RPMI8226 (cell line): ENCODE measurements at regions not wholly inside any gene's neighbourhood (a gene's known extent, or its start where the extent isn't known, plus 50 kb on each side); places are given as distances from the start of the nearest gene placed in this dataset.
"Not testable (repeated sequence)": the region's sequence is repeated elsewhere in the genome, so short reads cannot be mapped to it uniquely, and the experiment has no call there.

ENCODE experiments used
- DNase-seq: peaks from one replicate; pipeline ENCODE4 v3.0.0-alpha.2; 2015

DNA sequence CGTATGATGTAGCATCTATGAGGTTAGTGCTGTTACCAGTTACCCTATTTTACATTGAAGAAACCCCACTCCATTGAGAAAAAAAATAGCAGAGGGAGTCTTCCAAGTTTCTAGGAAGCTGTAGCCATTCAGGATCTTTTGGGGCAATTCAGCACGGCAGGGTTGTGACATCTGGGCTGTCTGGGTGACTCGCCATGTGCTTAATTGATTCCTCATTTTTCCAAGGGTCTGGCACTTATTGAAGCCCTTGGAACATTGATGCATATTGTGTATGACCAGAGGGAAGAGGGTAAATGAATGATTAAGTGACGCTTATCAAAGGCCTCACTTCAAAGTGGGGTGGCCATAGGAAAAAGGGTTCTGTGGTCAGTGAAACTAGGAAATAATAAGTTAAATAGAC is 248.7 kb downstream of the ARHGAP12 start:
- no peak for DNase-seq

DNA sequence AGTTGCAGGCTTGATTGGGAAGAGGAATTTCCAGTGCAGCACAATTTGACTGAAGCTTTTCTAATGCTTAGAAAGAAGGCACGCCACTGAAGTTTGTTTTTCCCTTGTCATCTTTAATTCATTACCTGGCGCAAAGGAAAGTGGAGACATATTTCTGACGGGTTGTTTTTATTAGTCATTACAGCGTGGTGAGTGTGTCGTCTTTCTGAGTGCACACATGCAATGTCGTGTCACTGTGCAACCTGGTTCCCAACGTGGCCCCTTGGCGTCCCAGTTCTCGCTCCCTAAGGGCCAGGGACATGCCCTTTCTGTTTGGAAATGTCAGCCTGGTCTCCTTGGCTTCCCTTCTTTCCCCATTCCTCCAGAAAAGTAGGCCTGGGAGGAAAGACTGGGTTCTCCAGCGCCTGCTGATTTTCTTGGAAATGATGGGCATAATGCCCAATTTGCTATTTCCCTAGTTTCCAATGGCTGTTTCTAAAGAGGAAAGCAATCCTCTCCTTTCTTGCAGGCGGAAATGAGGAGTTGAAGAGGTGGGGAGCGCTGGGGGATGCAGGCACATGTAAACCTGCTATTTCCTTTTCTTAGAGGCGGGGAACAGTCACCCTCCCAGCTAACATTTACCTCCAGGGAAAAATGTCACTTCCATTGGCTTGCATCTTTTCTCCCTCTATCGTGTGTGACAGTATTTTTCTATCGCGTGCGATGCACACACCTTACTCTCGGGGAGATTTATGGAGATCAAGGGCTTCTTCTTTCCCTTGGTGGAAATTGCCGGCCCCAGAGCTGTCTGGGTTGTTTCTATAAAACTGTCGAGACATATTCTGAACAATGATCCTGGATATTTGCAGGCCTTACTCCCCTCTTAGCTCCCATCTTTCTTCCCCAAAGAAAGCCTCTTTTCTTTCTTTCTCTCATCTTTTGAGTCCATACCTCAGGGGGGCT is 249.8 kb downstream of the ARHGAP12 start:
- DNase-seq, result no peak

DNA sequence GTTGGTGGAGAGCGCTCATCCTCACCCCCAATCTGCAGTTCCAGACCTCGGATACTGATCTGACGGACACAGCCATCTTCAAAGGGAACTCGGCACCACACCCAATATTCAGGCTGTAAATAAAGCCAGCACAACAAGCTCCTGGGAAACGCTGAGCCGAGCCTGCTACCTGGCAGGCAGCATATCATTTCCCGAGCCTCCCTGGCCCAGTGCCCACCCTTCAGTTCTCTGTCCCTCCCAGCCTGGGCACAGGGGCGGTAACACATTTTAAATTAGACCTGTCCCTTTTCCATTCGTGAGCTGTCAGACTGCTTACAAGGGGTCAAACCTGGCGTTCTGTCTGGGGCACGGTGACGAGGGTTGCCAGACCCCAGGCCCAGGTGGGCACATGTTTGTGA is 250.5 kb downstream of the ARHGAP12 start:
- no peak for DNase-seq

DNA sequence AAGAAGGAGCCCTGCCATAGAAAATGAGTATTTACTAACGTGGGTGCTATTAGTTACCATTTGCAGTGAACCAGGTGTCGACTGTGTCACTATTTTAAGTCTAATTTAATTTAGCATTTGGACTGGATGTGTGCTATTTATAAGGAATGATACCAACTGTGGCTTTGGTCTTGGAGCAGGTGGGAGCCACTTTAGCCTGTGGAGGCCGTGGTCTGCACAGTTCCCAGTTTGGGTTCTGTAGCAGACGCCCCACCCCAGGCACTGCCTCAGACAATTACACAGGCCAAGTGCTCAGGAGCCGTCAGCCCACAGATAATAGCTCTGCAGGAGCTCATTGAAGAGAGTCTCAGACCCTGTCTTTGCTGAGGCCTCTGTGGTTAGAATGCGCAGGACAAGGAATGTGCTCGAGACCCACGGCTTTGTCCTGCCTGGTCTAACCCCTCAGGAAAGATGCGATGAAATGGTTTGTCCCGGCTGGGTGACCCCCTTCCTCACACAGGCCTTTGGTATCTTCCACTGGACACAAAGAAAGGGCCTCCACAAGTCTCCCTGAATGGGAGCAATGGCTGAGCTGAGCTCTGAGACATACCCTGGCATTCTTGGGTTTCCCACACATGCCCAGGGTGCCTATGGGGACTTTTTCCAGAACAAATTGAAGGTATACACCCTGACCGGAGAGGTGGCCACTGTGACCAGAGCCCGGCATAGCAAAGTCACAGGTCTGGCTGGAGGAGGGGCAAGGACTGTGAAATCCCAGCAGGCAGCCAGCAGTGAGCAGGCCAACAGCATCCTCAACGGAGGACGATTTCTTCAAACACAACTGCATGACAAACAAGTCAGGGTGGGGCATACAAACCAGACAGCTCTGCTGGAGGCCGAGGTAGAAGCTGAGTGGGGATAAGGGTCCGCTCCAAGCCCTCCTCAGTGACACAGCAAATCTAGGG is 251.2 kb downstream of the ARHGAP12 start:
- no peak for DNase-seq

DNA sequence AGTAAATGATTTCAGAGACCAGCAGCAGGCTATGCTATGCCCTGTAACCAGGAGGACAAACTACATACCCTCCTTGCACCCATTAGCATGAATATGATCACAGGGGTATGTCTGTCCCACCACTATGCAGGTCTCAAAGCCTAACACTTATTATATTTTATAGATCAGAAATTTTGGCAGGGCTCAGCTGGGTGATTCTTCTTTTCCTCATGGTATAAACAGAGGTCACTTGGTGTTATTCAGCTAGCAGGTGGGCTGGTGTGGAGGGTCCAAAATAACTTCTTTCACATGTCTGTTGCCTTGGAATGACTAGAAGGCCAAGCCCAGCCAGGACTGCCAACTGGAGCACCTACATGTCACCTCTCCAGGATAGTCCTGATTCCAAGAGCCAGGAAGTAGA is 252.9 kb downstream of the ARHGAP12 start:
- no peak for DNase-seq

DNA sequence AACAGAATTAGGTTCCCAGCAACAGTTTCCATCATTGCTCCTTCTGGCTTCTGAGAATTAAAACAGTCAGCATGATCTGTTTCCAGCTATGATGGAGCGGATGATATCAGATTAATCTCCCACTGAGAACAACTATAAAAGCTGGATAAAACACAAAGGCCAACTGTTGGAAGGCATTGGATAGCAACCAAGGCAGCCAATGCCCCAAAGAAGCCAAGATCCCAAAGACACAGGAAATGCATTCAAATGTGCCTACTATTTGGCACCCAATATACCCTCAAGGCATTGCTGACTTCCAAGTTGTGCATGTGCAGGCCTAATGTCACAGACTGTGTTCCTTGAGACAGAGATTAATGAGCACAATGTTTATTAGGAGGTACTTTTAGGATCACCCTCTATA is 259.3 kb downstream of the ARHGAP12 start:
- no peak for DNase-seq

DNA sequence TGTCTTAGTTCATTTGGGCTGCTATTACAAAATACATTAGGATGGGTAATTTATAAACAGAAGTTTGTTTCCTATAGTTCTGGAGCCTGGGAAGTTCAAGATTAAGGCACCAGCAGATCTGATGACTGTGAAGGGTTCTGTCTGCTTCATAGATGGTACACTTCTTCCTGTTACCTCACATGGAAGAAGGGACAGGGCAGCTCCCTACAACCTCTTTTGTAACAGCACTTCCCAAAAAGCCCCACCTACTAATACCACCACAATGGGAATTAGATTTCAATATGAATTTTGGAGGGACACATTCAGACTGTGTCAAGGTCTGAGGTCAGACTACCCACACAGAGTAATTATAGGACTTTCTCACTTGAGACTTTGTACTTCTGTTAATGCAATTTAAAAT is 260.3 kb downstream of the ARHGAP12 start:
- DNase-seq, result no peak

DNA sequence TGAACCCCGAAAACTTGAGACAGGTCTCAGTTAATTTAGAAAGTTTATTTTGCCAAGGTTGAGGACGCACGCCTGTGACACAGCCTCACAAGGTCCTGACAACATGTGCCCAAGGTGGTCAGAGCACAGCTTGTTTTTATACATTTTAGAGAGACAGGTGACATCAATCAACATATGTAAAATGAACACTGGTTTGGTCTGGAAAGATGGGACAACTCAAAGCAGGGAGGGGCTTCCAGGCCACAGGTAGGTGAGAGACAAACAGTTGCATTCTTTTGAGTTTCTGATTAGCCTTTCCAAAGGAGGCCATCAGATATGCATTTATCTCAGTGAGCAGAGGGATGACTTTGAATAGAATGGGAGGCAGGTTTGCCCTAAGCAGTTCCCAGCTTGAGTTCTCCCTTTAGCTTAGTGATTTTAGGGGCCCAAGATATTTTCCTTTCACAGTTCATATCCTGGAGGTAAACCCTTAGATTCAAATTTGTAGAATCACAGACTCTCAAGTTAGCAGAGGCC is 262.8 kb downstream of the ARHGAP12 start:
- not testable (repeated sequence) for DNase-seq

DNA sequence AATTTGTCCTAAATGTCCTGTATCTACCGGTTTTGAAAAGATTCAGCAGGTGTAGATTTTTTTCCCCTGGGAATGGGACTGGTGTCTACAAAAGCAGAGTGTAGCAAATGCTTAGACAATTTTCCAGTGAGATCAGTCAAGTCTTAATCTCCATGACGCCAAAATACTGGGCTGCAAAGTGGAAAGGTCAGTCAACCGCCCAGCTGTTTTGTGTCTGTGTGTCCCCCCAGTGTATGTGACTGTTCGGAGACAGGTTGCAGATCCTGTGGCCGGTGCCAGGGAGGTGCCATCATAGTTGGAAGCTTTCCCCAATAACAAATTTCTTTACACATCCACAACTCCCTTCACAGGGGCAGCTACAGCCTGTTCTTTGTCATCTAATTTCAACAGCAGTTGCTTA is 263.8 kb downstream of the ARHGAP12 start:
- no peak for DNase-seq

DNA sequence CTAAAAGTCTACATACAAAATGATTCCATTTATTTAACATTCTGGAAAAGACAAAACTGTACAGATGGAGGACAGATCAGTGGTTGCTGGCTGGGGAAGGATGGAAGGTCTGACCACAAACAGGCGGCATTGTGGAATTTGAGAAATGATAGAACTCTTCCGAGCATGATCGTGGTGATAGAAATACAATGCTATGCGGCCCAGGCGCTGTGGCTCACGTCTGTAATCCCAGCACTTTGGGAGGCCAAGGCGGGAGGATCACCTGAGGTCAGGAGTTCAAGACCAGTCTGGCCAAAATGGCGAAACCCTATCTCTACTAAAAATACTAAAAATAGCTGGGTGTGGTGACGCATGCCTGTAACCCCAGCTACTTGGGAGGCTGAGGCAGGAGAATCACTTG is 264.6 kb downstream of the ARHGAP12 start:
- DNase-seq, result not testable (repeated sequence)

DNA sequence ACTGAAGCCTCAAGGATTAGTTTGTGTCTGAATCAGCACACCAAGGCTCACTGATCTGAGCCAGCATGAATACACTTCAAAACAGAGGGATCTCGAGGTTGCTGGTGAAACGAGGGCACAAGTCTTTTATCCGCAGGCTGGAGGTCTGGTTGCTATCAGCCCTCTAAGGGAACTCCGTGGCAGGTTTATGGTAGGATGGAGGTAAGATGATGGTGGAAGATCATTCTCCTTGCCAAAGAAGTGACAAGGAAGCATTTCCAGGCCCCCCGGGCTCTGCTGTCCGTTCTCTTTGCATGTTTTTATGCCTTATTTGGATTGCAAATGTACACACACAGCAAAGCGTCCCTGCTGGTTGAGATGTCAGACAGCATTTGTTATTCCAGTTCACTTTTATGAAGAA is 268.3 kb downstream of the ARHGAP12 start:
- no peak for DNase-seq

DNA sequence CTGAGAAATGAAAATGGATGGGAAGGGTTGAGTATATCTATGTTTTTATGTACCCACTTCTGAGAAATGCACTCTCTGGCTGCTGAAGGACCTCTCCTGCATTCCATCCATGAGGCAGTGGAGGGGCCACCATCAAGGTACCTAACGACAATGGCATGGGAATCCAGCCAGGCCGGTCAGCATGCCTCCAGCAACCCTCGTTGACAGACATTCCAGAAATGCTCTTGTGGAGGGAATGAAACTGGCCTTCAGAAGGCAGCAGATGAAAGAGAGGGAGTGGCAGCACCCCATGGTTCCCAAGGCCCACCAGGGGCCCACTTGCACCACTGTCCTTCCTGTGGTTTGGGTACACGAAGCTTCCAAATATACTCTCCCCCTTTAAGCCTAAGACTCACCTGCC is 269.0 kb downstream of the ARHGAP12 start:
- no peak for DNase-seq

DNA sequence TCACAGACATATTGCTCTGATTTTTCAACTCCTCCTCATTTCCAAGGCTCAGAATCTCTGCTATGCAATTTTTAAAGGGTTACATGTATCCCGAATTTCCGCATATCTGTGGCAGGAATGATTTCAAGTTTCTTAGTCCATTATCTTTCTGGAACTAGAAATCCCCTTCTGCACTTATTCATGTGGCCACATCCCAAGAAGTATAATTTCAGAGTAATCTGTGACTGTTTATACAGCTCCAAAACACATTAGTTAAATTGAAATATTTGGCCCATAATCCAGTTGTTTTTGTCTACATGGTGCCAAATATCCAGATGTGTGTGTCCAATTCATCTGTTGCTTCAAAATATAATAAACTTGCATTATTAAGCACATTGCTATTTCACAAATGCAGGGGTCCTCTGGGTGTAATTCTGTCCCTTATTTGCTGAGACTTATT is 271.2 kb downstream of the ARHGAP12 start:
- DNase-seq, result no peak

DNA sequence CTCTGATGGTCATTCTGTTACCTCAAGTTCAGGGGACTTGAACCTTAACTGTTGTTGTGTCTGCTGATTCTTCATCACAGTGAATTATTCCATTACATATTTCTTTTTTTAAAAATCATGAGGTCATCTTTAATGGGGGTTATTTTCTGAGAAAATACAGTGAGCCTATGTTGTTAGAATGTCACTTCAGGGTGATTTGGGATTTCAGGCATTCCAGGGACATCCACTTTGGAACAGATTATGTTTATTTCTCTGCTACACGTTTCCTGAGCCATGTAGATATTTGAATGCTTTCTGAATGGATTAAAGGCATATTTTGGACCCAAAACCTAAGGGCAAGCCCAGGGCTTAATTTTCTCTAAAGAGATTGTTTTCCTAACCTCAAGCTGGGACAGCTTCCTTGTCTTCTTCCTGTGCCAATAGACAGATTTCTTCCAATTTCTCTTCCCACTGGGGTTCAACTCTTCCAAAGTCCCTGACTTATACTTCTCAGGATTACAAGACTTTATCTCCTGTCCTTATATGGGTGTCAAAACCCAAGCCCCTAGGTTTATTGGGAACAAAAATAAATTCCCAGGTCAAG is 271.7 kb downstream of the ARHGAP12 start:
- no peak for DNase-seq

DNA sequence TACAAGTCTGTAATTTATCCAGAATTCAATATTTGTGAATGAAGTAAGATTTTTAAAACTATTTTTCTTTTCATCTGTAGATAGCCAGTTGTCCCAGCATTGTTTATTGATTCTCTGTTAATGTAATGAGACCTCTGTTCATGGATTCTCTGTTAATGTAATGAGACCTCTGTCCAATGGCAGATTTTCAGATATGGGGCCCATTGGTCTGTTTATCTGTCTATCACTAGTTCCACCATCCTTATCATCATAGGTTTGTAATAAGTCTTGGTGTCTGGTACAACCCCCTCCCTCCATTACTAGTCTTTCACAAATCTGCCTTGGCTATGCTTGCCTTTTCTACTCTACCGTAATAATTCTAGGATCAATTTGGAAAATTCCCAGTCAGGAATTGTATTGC is 276.6 kb downstream of the ARHGAP12 start:
- DNase-seq, result no peak

DNA sequence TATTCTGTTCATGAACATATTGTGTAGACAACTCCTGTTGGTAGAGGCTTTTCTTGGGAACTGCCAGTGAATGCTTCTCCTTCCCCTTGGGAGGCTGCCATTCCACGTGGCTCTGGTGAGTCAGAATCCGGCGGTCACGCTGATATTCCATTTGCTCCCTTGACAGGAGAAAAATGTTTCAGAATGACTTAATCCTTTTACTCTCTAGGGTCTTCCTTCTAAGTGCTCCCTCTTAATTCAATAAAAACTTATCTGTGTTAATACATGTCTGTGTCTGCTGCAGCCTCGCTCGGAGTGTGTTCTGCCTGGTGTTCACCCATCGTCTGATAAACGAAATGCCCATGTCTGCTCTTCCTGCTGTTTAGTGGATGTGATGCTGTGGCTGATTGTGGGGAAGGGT is 278.6 kb downstream of the ARHGAP12 start:
- DNase-seq, result no peak

DNA sequence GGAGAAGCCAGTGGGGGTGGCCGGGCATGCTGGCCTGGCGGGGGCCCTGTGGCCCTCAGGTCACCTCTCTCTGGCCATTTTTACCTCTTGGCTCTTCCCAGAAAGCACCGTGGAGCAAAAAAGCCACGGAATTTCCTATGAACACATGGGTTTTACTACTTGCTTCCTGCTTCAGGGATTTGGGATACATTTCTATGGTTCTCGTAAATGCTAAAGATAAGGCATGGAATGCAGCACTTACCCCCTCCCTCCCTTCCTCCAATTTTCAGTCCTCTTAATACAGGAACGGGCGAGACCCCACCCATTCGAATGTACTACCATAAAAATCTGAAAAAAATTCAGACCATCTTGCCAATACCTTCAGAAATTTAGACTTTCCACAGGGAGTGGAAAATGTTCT is 279.7 kb downstream of the ARHGAP12 start:
- DNase-seq, result no peak

DNA sequence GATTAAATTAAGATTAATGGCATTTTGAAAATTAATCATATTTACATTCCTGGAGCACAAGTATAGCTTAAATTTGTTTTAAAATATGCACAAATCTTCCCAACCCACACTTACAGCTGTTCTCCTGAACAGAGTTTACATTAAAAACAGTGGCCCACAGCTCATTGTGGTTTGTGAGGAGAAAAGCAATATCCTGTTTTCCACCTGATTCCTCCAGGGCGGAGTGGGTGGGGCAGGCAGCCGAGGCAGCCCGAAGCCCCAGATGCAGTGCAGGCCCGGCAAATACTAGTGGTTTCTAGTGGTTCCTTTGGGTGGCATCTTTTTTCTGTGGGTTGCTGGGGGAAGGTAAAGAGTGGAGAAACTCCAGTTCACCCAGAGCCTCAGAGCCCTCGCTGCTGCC is 280.8 kb downstream of the ARHGAP12 start:
- no peak for DNase-seq

DNA sequence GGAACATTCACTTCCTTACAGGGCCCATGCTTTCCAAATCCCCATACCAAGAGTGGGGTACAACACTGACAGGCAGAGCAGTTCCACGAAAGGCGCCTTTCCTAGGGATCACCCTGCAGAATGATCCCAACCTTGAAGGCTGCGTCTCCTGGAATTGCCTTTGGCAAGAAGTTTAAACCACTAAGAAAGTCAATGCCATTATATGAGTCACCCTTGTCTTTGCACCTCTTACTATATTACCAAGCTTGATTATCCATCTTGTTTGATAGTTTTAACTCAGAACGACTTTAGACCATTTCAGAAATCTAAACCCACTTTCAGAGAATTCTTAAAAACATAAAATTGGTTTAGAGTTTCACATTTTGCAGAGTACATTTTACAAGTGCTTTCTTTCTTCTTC is 282.1 kb downstream of the ARHGAP12 start:
- DNase-seq, result no peak

DNA sequence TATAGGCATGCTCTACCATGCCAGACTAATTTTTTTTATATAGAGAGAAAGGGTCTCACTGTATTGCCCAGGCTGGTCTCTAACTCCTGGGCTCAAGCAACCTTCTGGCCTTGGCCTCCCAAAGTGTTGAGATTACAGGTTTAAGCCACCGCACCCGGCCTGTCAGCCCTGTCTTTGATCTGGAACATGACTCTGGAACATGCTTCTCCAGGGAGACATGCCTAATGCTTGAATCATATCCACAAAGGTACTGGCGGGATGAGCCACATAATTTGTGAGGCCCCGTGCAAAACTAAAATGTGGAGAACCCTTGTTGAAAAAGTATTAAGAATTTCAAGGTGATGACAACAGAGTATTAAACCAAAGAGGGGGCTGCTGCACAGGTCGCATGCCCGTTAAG is 282.8 kb downstream of the ARHGAP12 start:
- no peak for DNase-seq

DNA sequence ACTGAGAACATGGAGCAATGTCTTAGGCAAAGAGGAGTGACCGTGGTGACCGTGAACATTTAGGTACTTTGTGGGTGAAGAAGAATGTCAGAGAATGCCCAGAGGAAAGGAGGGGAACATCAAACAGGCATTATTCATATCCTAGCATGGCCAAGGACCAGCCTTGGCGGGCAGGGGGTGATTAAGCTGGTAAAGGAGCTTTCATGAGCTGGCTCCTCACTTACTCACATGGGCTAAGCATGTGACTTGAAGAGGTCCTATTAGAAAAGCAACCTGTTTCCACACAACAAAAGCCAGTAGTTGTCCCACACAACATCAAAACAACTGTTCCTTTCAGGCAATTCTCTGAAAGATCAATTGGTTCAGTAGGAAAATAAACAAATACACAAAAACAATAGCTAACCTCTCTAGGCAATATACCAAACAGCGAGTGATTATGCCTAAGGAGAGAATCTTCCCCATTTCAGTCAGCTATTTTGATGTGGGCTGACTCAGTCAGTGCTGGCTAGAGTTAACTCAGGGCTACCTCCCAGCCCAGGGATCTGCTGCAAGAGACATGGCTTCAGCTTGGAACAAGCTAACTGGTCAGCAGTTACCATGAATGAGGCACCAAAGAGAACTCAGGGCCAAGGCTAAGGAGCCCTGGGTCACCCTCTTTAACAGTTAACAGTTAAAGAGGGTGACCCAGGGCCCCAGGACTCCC is 283.5 kb downstream of the ARHGAP12 start:
- DNase-seq, result no peak

DNA sequence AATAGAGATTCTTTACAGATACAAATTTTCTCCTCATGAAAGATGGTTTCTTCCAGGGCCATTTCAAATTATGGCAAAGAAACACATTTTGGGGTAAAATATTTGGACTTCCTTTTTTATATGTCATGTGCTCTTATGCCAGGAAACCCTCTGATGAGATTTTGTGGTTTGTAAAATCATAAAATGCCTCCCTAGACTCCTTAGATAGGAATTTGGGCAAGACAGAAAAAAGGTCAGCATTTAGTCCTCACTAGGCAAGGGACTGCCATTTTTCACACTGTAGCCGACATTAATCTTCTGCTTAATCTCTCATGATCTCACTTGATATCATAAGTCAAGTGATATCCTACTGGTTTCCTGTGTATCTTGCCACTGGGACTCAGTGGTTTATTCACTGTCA is 286.4 kb downstream of the ARHGAP12 start:
- no peak for DNase-seq
